HG02885 (cell line): ENCODE measurements at regions not wholly inside any gene's neighbourhood (a gene's known extent, or its start where the extent isn't known, plus 50 kb on each side); places are given as distances from the start of the nearest gene placed in this dataset.
A peak's percentile ranks its signal among the peaks of the same experiment; 100 is the strongest.

Experiments
- ATAC-seq: cut with Tn5 transposase; IDR thresholded peaks from one replicate; pipeline ENCODE4 v1.9.1; 2021; ENCODE audit warnings: mild to moderate bottlenecking; ENCODE audit not compliant: unreplicated experiment, poor library complexity

DNA sequence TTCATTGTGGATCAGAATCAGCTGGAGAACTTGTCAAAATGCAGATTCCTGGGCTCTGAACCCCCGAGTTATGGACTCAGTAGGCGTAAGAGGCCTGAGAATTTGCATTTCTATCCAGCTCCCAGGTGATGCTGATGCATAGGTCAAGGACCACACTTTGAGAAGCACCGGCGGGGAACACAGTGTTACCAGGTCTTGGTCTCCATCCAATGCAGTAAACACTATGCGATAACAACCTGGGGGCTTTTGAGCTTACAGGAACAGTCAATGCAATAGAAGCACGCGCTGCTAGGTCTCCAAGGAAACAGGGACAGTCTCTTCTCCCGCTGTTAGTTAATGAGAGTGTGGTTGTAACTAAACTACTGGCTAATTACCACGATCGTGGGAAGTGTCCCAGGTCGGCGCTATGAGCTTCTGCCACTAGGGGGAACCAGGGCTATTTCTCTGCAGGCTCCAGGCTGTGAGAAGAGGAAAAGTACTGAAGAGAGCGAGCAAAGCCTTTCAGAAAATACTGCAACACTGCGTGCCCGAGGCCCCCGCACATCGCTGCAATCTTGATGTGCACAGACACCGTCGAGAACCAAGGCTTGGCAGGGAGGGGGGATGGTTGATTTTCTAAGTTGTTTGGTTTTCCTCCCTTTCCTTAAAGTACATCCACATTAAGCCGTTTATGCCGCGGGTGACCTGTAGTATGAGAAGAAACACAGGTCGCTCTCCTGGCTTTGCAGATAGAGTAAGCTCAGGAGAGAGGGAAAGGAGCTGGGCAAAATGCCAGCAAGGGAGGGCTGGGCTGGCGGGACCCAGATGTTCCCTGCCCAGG, 52.0 kb upstream of the KCNA1 start:
- ATAC-seq, result peak; percentile 74

DNA sequence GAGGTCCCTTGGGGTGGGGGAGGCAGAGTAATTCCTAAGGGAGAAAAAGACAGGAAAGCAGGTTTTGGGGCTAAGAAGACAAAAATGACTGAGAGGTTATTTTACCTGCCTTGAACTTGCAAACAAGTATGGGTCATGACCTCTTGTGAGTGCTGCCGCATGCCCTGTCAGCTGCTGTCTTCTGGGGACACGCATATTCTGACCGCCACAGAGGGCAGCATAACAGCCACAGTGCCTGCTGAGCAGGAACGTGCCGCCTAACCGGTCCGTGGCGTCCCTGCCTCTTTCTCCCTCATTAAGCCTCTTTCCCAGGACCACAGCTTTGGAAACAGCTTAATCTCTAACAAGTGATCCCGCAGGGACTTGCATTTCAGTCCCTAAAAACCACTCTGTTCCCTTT, 51.3 kb upstream of the KCNA1 start:
- no peak for ATAC-seq

DNA sequence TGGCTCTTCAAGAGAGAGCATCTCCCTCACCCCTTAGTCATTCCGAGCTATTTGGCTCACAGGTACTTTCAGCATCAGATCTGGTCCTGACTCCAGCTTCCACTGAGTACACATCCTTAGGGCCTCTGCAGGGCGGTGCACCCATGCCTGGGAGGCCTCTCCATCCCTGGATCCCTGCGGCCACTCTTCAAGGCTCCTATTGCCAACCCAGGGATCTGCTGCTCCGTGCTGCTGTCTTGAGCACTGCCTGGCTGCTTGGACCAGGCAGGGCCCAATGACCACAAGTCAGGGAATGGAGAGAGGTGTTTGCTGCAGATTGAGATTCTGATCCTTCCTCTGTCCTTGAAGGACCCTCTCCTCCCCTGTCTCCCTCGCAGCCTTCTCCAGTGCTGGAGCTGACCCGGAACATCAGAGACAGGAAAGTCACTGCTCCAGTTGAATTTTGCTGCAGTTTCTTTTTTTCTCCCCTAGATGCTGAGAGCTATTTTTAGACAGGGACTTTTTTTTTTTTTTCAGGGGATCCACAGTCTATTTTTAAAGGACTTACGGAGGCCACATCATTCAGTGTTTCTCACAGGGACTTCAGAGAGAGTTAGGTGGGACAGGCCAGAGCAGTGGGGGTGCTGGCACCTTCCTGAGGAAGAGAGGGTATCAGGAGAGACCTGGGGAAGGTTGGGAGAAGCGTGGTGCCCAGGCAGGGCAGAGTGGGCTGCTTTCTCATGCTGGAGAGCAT, 50.1 kb upstream of the KCNA1 start:
- ATAC-seq, result no peak
